C4-2B (cell line): ENCODE measurements at regions not wholly inside any gene's neighbourhood (a gene's known extent, or its start where the extent isn't known, plus 50 kb on each side); places are given as distances from the start of the nearest gene placed in this dataset.

Source experiments
- ZFX ChIP-seq: fragments of 450-650 bp; IDR thresholded peaks from 2 replicates; pipeline ENCODE4 v1.6.1; 2017
- TF ChIP-seq, protein P1 (sequence below): fragments of 450-650 bp; conservative IDR thresholded peaks from 2 replicates; pipeline ENCODE4 v1.5.1; 2017; ENCODE audit warnings: mild to moderate bottlenecking

DNA sequence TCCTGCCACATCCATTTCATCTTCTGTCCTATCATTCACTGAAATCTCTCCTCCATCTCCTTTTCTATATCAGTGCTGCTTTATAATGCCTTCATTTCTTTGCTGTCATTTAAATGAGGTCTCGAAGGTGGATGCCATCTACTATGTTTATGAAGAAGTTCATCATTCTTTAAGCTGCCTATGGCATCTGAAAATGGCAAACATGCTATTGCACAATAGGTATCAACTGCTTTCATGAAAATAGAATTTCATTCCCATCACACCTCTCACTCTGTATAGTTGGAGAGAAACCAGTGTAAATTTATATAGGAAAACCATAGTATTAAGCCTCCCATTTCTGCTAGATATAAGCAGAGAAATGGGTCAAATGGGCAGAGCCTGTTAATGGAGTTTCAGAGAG, 100.2 kb downstream of the FGF9 start:
- TF ChIP-seq, protein P1, sequence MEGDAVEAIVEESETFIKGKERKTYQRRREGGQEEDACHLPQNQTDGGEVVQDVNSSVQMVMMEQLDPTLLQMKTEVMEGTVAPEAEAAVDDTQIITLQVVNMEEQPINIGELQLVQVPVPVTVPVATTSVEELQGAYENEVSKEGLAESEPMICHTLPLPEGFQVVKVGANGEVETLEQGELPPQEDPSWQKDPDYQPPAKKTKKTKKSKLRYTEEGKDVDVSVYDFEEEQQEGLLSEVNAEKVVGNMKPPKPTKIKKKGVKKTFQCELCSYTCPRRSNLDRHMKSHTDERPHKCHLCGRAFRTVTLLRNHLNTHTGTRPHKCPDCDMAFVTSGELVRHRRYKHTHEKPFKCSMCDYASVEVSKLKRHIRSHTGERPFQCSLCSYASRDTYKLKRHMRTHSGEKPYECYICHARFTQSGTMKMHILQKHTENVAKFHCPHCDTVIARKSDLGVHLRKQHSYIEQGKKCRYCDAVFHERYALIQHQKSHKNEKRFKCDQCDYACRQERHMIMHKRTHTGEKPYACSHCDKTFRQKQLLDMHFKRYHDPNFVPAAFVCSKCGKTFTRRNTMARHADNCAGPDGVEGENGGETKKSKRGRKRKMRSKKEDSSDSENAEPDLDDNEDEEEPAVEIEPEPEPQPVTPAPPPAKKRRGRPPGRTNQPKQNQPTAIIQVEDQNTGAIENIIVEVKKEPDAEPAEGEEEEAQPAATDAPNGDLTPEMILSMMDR: no peak
- no peak for TF ChIP-seq ZFX
